ENCODE measurements at regions not wholly inside any gene's neighbourhood (a gene's known extent, or its start where the extent isn't known, plus 50 kb on each side); places are given as distances from the start of the nearest gene placed in this dataset.

DNA sequence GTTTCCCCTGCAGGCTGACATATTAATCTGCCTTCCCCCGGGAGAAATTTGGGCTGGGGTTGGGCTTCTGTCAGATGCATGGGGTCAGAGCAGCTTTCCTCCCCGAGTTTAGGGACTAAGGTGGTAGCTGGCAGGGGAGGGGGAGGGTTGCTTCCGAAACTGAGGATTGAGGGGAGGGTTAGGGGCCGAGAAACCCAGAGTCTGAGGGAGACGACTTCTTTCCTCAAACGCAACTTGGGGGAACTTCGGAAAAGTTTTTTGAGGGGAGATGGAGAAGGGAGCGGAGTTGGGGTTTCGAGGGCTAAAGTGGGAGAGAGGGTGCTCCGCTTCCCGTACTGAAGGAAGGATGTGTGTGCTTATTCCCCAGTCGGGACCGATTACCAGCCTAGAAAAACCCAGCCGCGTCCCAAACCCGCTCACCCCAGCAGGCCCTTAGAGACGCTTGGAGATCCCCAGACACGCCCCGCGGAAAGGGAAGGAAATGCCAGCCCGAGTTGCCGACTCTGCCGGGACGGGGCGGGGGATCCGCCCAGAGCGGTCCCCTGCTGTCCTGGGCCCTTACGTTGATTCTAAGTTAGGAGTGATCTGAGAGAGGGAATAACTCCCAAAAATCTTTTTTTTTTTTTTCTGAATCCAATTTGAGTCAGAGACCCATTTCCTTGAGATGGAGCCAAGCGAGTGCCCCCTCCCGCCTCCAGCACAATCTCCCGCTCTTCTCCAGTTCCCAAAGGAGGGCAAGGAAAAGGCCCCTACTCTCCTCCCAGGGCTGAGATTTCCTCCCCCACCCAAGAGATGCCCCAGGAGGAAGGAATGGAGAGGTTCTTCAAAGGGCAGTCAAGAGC lies 61.9 kb downstream of the SMUG1 start:
- CTCF ChIA-PET: no interaction called here
- intact Hi-C loops (cut with micrococcal nuclease): no loop called here
- DNase-seq (no peak), ATAC-seq (no peak)
- H3K4me2 ChIP-seq (ENCODE audit: low read length): peak overlapping the region; percentile 46; the same call in 1 of the 2 replicates
- no peaks in the 10 kb centered on the region for H3K36me3 ChIP-seq (ENCODE audit: low read depth, low read length)
- no peak overlapping the region for H3K9ac ChIP-seq (ENCODE audit: low read length)
- no peaks in the 10 kb centered on the region for H3K4me1 ChIP-seq (ENCODE audit: insufficient read depth, low read length)
- no peak overlapping the region for H3K4me3 ChIP-seq (ENCODE audit: low read length)
- H3F3A ChIP-seq (ENCODE audit: low read length, unreplicated experiment): no peaks in the 10 kb centered on the region
- H2AFZ ChIP-seq (ENCODE audit: low read length): no peak overlapping the region
- BruUV-seq (replicated peaks): no TSS peak
- no peaks in the 10 kb centered on the region for H3K9me2 ChIP-seq (replicated peaks; ENCODE audit: low read length)
- no peak for TF ChIP-seq EZH2 (IDR thresholded peaks at IDR 0.05; ENCODE audit: low read length, unreplicated experiment)
- TF ChIP-seq, protein P1, sequence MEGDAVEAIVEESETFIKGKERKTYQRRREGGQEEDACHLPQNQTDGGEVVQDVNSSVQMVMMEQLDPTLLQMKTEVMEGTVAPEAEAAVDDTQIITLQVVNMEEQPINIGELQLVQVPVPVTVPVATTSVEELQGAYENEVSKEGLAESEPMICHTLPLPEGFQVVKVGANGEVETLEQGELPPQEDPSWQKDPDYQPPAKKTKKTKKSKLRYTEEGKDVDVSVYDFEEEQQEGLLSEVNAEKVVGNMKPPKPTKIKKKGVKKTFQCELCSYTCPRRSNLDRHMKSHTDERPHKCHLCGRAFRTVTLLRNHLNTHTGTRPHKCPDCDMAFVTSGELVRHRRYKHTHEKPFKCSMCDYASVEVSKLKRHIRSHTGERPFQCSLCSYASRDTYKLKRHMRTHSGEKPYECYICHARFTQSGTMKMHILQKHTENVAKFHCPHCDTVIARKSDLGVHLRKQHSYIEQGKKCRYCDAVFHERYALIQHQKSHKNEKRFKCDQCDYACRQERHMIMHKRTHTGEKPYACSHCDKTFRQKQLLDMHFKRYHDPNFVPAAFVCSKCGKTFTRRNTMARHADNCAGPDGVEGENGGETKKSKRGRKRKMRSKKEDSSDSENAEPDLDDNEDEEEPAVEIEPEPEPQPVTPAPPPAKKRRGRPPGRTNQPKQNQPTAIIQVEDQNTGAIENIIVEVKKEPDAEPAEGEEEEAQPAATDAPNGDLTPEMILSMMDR (conservative IDR thresholded peaks at IDR 0.05; ENCODE audit: low read depth, low read length): no peak
- TF ChIP-seq EZH2phosphoT487 (IDR thresholded peaks at IDR 0.05; ENCODE audit: borderline replicate concordance, low read length): no peak
- H3K27me3 ChIP-seq (ENCODE audit: low read length): peaks cover 10% of the 10 kb centered on the region
- POLR2A ChIA-PET (ENCODE audit: unreplicated experiment): no interaction called here
- H3K9me3 ChIP-seq (ENCODE audit: low read length): no peaks in the 10 kb centered on the region
- no peaks in the 10 kb centered on the region for H3K79me2 ChIP-seq (ENCODE audit: low read length)
- no peaks in the 10 kb centered on the region for H4K20me1 ChIP-seq (ENCODE audit: low read length)
- no peak overlapping the region for H3K27ac ChIP-seq (ENCODE audit: low read length)

DNA sequence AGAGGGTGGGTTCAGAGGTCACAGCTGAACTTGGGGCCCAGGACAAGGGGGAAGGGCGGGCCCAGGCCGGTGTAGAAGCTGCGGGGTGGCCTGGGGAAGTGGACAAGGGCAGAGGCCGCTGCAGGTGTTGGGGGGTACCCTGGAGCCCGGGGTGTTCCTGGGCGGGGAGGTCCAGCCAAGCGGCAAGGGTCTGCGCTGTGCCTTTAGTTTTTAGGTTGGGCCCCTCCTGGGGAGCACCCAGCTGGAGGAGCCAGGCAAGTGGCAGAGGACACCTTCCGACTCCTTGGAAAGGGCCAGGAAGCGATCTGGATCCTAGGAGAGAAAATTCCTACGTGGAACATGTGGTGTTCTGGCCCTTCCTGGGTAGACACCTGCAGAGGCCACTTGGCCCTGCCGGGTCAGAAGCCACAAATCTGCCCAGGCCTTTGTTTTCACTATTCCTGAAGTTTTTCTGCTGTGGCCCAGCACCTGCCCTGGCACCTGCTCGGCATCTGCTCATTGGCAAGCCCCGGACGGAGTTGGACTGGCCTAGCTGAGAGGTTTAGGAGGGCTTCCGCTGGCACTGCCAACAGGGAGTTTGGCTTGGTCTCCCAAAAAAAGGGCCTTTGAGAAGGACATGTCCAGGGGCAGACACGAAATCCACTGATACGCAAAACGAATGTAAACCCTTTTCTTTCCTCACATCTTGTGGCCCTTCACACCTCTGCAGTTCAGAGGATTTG lies 61.1 kb downstream of the SMUG1 start:
- no peaks in the 10 kb centered on the region for H3K4me1 ChIP-seq (ENCODE audit: insufficient read depth, low read length)
- no peak overlapping the region for H3K4me2 ChIP-seq (ENCODE audit: low read length)
- no peak overlapping the region for H3K9ac ChIP-seq (ENCODE audit: low read length)
- no peaks in the 10 kb centered on the region for H3K9me3 ChIP-seq (ENCODE audit: low read length)
- no peak overlapping the region for H2AFZ ChIP-seq (ENCODE audit: low read length)
- no peaks in the 10 kb centered on the region for H3F3A ChIP-seq (ENCODE audit: low read length, unreplicated experiment)
- no peaks in the 10 kb centered on the region for H3K79me2 ChIP-seq (ENCODE audit: low read length)
- no TSS peak for BruUV-seq (replicated peaks)
- DNase-seq (no peak), ATAC-seq (no peak)
- ChIA-PET POLR2A (ENCODE audit: unreplicated experiment) (no interaction called here), CTCF (no interaction called here)
- H3K36me3 ChIP-seq (ENCODE audit: low read depth, low read length): no peaks in the 10 kb centered on the region
- no peak overlapping the region for H3K27ac ChIP-seq (ENCODE audit: low read length)
- peaks cover 10% of the 10 kb centered on the region for H3K27me3 ChIP-seq (ENCODE audit: low read length)
- no peak overlapping the region for H3K4me3 ChIP-seq (ENCODE audit: low read length)
- H4K20me1 ChIP-seq (ENCODE audit: low read length): no peaks in the 10 kb centered on the region
- H3K9me2 ChIP-seq (replicated peaks; ENCODE audit: low read length): no peaks in the 10 kb centered on the region
- TF ChIP-seq EZH2phosphoT487 (IDR thresholded peaks at IDR 0.05; ENCODE audit: borderline replicate concordance, low read length) (no peak), EZH2 (IDR thresholded peaks at IDR 0.05; ENCODE audit: low read length, unreplicated experiment) (no peak)
- TF ChIP-seq, protein P1 (conservative IDR thresholded peaks at IDR 0.05; ENCODE audit: low read depth, low read length): no peak
- intact Hi-C loops (cut with micrococcal nuclease): no loop called here

DNA sequence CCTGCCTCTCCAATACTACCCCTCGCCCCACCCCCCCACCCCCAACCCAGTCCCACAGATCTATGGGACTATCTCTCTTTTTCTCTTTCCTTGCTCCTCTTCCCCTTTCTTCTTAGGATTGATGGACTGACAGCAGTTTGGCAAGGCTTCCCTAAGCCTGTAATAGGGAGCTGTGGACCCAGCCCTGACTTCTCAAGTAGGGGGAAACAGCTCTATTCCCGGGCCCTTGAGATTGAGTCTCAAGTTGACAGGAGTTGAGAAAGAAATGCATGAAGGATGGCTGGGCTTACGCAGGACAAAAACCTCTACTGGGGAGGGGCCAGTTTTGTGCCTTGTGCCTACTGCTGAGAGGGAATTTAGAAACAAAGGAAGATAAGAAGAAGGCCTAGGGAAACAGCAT lies 60.4 kb downstream of the SMUG1 start:
- CTCF ChIA-PET: no interaction called here
- no peaks in the 10 kb centered on the region for H3K9me2 ChIP-seq (replicated peaks; ENCODE audit: low read length)
- H3F3A ChIP-seq (ENCODE audit: low read length, unreplicated experiment): no peaks in the 10 kb centered on the region
- H3K4me2 ChIP-seq (ENCODE audit: low read length): no peak overlapping the region
- intact Hi-C loops (cut with micrococcal nuclease): no loop called here
- no peaks in the 10 kb centered on the region for H3K4me1 ChIP-seq (ENCODE audit: insufficient read depth, low read length)
- no peaks in the 10 kb centered on the region for H3K9me3 ChIP-seq (ENCODE audit: low read length)
- H3K79me2 ChIP-seq (ENCODE audit: low read length): no peaks in the 10 kb centered on the region
- POLR2A ChIA-PET (ENCODE audit: unreplicated experiment): no interaction called here
- H3K27me3 ChIP-seq (ENCODE audit: low read length): peaks cover 10% of the 10 kb centered on the region
- no peaks in the 10 kb centered on the region for H4K20me1 ChIP-seq (ENCODE audit: low read length)
- BruUV-seq (replicated peaks): no TSS peak
- DNase-seq (no peak), ATAC-seq (no peak)
- H2AFZ ChIP-seq (ENCODE audit: low read length): no peak overlapping the region
- H3K4me3 ChIP-seq (ENCODE audit: low read length): no peak overlapping the region
- TF ChIP-seq EZH2 (IDR thresholded peaks at IDR 0.05; ENCODE audit: low read length, unreplicated experiment) (no peak), EZH2phosphoT487 (IDR thresholded peaks at IDR 0.05; ENCODE audit: borderline replicate concordance, low read length) (no peak)
- H3K36me3 ChIP-seq (ENCODE audit: low read depth, low read length): no peaks in the 10 kb centered on the region
- H3K9ac ChIP-seq (ENCODE audit: low read length): no peak overlapping the region
- H3K27ac ChIP-seq (ENCODE audit: low read length): no peak overlapping the region

Data from PC-3 (cell line).